ENCODE measurements at regions not wholly inside any gene's neighbourhood (a gene's known extent, or its start where the extent isn't known, plus 50 kb on each side); places are given as distances from the start of the nearest gene placed in this dataset.
A peak's percentile ranks its signal among the peaks of the same experiment; 100 is the strongest.

GRCh38 chr7:94195201-94195600 lies 191.0 kb upstream of the BET1 start:
- intact Hi-C loops (cut with micrococcal nuclease): no loop called here
- no peaks in the 10 kb centered on the region for H3K9me3 ChIP-seq (ENCODE audit: control insufficient read depth, insufficient read depth, low read length)
- no peak overlapping the region; the same call in 1 of the 2 replicates for H3K27ac ChIP-seq (ENCODE audit: insufficient read depth, low read length)
- H3K9me1 ChIP-seq (ENCODE audit: insufficient read depth, low read length): no peaks in the 10 kb centered on the region
- no peaks in the 10 kb centered on the region for H3K79me1 ChIP-seq (ENCODE audit: low read depth in 1 of 2, low read length in 2 of 2)
- in situ Hi-C loops (cut with MboI; ENCODE audit: low sequenced_read_pairs): no loop called here
- H2BK5ac ChIP-seq (ENCODE audit: low read depth, low read length, poor library complexity, severe bottlenecking): no peak overlapping the region
- no peak overlapping the region for H3K14ac ChIP-seq (replicated peaks; ENCODE audit: low read depth, low read length)
- no peaks in the 10 kb centered on the region for H3K27me3 ChIP-seq (ENCODE audit: control insufficient read depth, insufficient read depth, low read length)
- H4K8ac ChIP-seq (ENCODE audit: low read depth in 2 of 2, low read length in 2 of 2): no peak overlapping the region
- H4K20me1 ChIP-seq (ENCODE audit: insufficient read depth, low read length): no peaks in the 10 kb centered on the region
- dilution Hi-C loops (cut with HindIII; ENCODE audit: low sequenced_read_pairs, unreplicated experiment): no loop called here
- no peak overlapping the region for H3K56ac ChIP-seq (ENCODE audit: extremely low read depth, insufficient read depth, low read length)
- no peak overlapping the region for H2BK20ac ChIP-seq (ENCODE audit: low read depth, low read length)
- ChIA-PET CTCF (interaction anchor here (1.5 kb wide), 1 partner anchor 16 kb away, joined by 3 read pairs; no protein-coding TSS in a partner anchor), POLR2A (ENCODE audit: unreplicated experiment) (no interaction called here)
- H2BK15ac ChIP-seq (ENCODE audit: low read depth, low read length): no peak overlapping the region
- H4K91ac ChIP-seq (ENCODE audit: insufficient read depth, low read depth, low read length): no peak overlapping the region
- no peak overlapping the region for H3K4ac ChIP-seq (ENCODE audit: low read depth, low read length)
- H3K36me3 ChIP-seq (ENCODE audit: control insufficient read depth, insufficient read depth, low read length): no peaks in the 10 kb centered on the region
- H3K4me2 ChIP-seq (ENCODE audit: low read depth, low read length): no peak overlapping the region
- H3K18ac ChIP-seq (ENCODE audit: low read depth, low read length): peak overlapping the region; percentile 65; the same call in 1 of the 2 replicates
- TF ChIP-seq CTCF (conservative IDR thresholded peaks at IDR 0.05; ENCODE audit: low read depth, low read length): no peak
- TF ChIP-seq RCOR1 (IDR thresholded peaks at IDR 0.05; ENCODE audit: insufficient replicate concordance, low read length): no peak
- TF ChIP-seq MAFK (IDR thresholded peaks at IDR 0.05; ENCODE audit: low read depth, low read length): no peak
- TF ChIP-seq NFE2L2 (IDR thresholded peaks at IDR 0.05; ENCODE audit: low read depth, low read length): no peak
- TF ChIP-seq CEBPB (IDR thresholded peaks at IDR 0.05; ENCODE audit: low read depth, low read length): peak; percentile 50; the same call in 1 of the 2 replicates
- TF ChIP-seq RAD21 (IDR thresholded peaks at IDR 0.05; ENCODE audit: low read length): no peak
- H3K4me1 ChIP-seq (ENCODE audit: control insufficient read depth, insufficient read depth, low read length): no peaks in the 10 kb centered on the region
- no peak overlapping the region for H2AK9ac ChIP-seq (replicated peaks; ENCODE audit: low read depth, low read length, poor library complexity)
- WGBS, 2 experiments (ENCODE audit: extremely low coverage in 2 of 2, insufficient read length in 1 of 2): no CpG with 5 or more reads among the region's 2 CpGs
- H3K23ac ChIP-seq (ENCODE audit: low read depth, low read length): no peak overlapping the region
- no TSS peak for BruUV-seq (replicated peaks)
- no peak overlapping the region for H3K9ac ChIP-seq (ENCODE audit: low read depth, low read length)
- peak overlapping the region; percentile 50; the same call in 1 of the 2 replicates for H4K5ac ChIP-seq (ENCODE audit: low read depth, low read length)
- ATAC-seq (ENCODE audit: low read depth): no peak
- DNase-seq: no peak
- H2AFZ ChIP-seq (replicated peaks; ENCODE audit: low read length, poor library complexity): no peak overlapping the region
- no peak overlapping the region for H3K4me3 ChIP-seq (ENCODE audit: insufficient read depth, low read depth, low read length)
- no peak overlapping the region for H2BK120ac ChIP-seq (ENCODE audit: low read depth, low read length)
- no peak overlapping the region for H2AK5ac ChIP-seq (ENCODE audit: low read depth, low read length)

All from IMR-90 (cell line).